Kidney (tissue), 13 donors: ENCODE measurements at regions not wholly inside any gene's neighbourhood (a gene's known extent, or its start where the extent isn't known, plus 50 kb on each side); places are given as distances from the start of the nearest gene placed in this dataset.

Experiments used
- DNase-seq, 5 donors: peaks; one replicate each; pipeline ENCODE4 v3.0.0-alpha.2; 2013 to 2020
- FAIRE-seq: peaks from 2 replicates; lab custom pipeline; 2012; peaks lifted over from hg19 to GRCh38; lab: Jason Lieb, UNC
- H3K27ac ChIP-seq, 2 donors: one replicate each; pipeline ENCODE4 v1.7.0; 2013; ENCODE audit warnings: low read depth in 2 of 2, low read length in 2 of 2, inconsistent platforms in 1 of 2
- H3K27me3 ChIP-seq: one replicate; pipeline ENCODE4 v1.7.1; 2013; ENCODE audit warnings: low read length, inconsistent platforms; ENCODE audit not compliant: control insufficient read depth, insufficient read depth
- H3K36me3 ChIP-seq, 3 donors: one replicate each; pipeline versions ENCODE4 v1.7.0 to v1.7.1; 2013; ENCODE audit warnings: low read length in 3 of 3, control low read depth in 1 of 3, inconsistent platforms in 1 of 3; ENCODE audit not compliant: insufficient read depth in 3 of 3, control insufficient read depth in 2 of 3
- H3K4me1 ChIP-seq, 3 donors: one replicate each; pipeline versions ENCODE4 v1.7.0 to v1.7.1; 2013; ENCODE audit warnings: low read length in 3 of 3, inconsistent platforms in 1 of 3, low read depth in 1 of 3; ENCODE audit not compliant: control insufficient read depth in 2 of 3, insufficient read depth in 2 of 3
- H3K4me3 ChIP-seq, 3 donors: one replicate each; pipeline versions ENCODE4 v1.7.0 to v1.8.1; 2013; ENCODE audit warnings: low read length in 3 of 3, control low read depth in 1 of 3, inconsistent platforms in 1 of 3
- H3K9ac ChIP-seq, 3 donors: one replicate each; pipeline versions ENCODE4 v1.7.0 to v1.7.1; 2013; ENCODE audit warnings: low read length in 3 of 3, control low read depth in 1 of 3, inconsistent platforms in 1 of 3
- H3K9me3 ChIP-seq, 3 donors: one replicate each; pipeline versions ENCODE4 v1.7.0 to v1.7.1; 2013; ENCODE audit warnings: low read length in 3 of 3, control low read depth in 1 of 3, inconsistent platforms in 1 of 3; ENCODE audit not compliant: control insufficient read depth in 2 of 3, insufficient read depth in 1 of 3
- CTCF ChIP-seq: IDR thresholded peaks from 3 replicates; pipeline ENCODE4 v1.5.1; 2012; ENCODE audit warnings: mild to moderate bottlenecking, moderate library complexity, borderline replicate concordance; ENCODE audit not compliant: insufficient read depth; ENCODE audit errors: extremely low read depth
- intact Hi-C: fragments of 100-400 bp; cut with DNase I; formaldehyde crosslinking; loops from one replicate; pipeline ENCODE4 v1.11.1; 2022
- donor health status: control.
- donor health status: control.
- donor health status: control.
- donor health status: control.
- donor health status: control.
- donor health status: DM: yes; HTN: yes; CAD: no.
- donor health status: Normal renal cell carcinoma (clear cell type).

DNA sequence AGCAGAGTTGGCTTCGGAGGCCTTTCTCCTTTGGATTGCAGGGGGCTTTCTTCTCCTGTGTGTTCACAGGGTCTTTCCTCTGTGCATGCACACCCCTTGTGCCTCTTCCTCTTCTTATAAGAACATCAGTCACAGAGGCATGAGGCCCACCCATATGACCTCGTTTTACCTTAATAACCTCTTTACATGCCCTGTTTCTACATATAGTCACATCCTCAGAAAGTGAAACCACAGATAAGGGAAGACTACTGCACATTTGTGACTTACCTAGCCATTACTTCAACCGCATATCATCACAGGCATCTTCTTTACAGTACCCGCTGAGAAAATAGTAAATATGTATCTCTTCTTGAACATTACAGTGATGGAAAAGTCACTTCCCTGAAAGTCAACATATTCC, 204.9 kb upstream of the TARS1 start:
- FAIRE-seq = no peak

GRCh38 chr5:33237471-33237870, 203.3 kb upstream of the TARS1 start:
- Histone ChIP-seq H3K36me3 (no peaks in the 10 kb centered on the region), H3K9me3 (no peaks in the 10 kb centered on the region), H3K27ac (no peak overlapping the region), H3K4me1 (no peaks in the 10 kb centered on the region), H3K4me3 (no peak overlapping the region), H3K27me3 (no peaks in the 10 kb centered on the region), H3K9ac (no peak overlapping the region)
- DNase-seq (no peak), FAIRE-seq (no peak)
- intact Hi-C loops = no loop called here
- no peak for TF ChIP-seq CTCF

More for the DNA sequence above, 204.9 kb upstream of the TARS1 start:
- H3K36me3 ChIP-seq = no peaks in the 10 kb centered on the region
- DNase-seq = no peak
- no peaks in the 10 kb centered on the region for H3K27me3 ChIP-seq
- H3K27ac ChIP-seq = no peak overlapping the region
- no peak overlapping the region for H3K4me3 ChIP-seq
- no peaks in the 10 kb centered on the region for H3K9me3 ChIP-seq
- H3K4me1 ChIP-seq = no peaks in the 10 kb centered on the region
- TF ChIP-seq CTCF = no peak
- intact Hi-C loops = no loop called here
- H3K9ac ChIP-seq = no peak overlapping the region

DNA sequence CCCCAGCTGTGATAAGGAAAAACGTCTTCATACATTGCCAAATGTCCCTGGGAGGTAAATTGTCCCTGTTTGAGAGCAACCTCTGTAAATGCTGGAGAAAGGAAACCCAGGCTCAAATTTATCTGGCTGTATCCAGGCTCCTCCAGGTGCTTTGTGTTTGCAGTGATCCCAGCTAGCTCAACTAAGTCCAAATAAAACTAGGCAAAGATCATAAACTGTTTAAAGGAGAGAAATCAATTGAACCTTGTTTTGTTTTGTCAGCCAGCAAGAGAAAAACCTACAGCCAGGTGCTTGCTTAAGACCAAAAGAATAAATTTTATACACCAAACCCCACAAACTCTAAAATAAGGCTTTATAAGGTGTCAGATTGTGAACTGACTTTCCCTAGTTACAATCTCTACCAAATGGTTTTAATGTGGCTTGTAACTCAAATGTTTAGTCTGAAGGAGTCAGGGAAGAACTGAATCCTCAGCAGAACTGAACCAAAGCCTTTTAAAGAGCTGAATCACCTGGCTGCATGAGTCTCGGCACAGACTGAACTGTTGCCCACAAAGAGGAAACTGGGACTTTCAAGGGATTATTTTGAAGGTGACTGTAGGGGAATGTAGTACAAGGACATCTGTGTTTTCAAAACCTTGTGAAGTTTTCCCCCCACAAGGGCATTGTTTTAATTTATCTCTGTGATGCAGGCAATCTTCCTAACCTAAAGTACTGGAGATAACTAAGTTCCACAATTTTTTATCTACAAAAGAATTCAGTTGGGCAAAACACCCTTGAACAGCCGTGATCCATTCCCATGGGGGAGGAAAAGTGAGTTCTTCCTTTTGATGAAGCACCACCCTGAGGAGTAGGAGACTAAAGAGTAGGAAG, 201.7 kb upstream of the TARS1 start:
- Histone ChIP-seq H3K4me1 (no peaks in the 10 kb centered on the region), H3K27me3 (no peaks in the 10 kb centered on the region), H3K4me3 (no peak overlapping the region), H3K9me3 (no peaks in the 10 kb centered on the region), H3K36me3 (no peaks in the 10 kb centered on the region), H3K9ac (no peak overlapping the region), H3K27ac (no peak overlapping the region)
- TF ChIP-seq CTCF = no peak
- no peak for FAIRE-seq
- peak in 1 of 5 donors; percentile 46 for DNase-seq
- intact Hi-C loops = no loop called here
